ENCODE measurements at regions not wholly inside any gene's neighbourhood (a gene's known extent, or its start where the extent isn't known, plus 50 kb on each side); places are given as distances from the start of the nearest gene placed in this dataset.
A peak's percentile ranks its signal among the peaks of the same experiment; 100 is the strongest.

- peak; percentile 12 for DNase-seq (ENCODE audit: low spot score)
Observed at GRCh38 chr9:23438299-23438907, 387.6 kb downstream of the ELAVL2 start.

GRCh38 chr9:23441275-23441674 is 384.8 kb downstream of the ELAVL2 start:
- no peak for DNase-seq (ENCODE audit: low spot score)

- no peak for DNase-seq (ENCODE audit: low spot score)
Observed at GRCh38 chr9:23444658-23445057, 381.4 kb downstream of the ELAVL2 start.

DNA sequence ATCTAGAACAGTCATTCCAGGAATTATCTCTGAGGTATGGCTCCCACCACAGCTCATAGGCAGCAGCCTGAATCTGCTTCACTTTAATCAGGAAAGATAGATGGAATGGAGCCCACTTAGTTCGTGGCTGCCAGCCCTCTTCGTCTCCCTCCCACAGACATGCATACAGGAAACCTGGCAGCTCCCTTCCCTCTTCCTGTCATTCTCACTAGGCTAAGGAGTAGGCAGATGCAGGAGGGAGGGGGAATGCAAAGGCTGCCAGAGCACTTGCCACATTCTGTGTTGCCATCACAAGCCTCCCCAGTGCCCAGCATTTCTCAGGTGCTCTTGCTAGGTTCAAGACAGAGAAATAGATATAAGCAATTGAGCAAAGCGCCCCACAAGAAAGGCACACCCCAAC is 378.9 kb downstream of the ELAVL2 start:
- no peak for DNase-seq (ENCODE audit: low spot score)

GRCh38 chr9:23447944-23448343 is 378.1 kb downstream of the ELAVL2 start:
- DNase-seq (ENCODE audit: low spot score), result no peak

DNA sequence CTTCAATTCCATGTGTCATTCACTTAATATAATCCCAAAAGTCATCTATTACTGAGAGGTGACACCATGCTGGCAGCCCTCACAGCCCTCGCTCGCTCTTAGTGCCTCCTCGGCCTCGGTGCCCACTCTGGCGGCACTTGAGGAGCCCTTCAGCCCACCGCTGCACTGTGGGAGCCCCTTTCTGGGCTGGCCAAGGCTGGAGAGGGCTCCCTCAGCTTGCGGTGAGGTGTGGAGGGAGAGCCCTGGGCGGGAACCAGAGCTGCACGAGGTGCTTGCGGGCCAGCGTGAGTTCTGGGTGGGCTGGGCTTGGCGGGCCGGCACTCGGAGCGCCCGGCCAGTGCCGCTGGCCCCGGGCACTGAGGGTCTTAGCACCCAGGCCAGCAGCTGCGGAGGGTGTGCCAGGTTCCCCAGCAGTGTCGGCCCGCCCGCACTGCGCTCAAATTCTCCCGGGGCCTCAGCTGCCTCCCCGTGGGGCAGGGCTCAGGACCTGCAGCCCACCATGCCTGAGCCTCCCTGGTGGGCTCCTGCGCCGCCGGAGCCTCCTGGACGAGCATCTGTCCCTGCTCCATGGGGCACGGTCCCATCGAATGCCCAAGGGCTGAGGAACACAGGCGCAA is 374.1 kb downstream of the ELAVL2 start:
- no peak for DNase-seq (ENCODE audit: low spot score)

DNA sequence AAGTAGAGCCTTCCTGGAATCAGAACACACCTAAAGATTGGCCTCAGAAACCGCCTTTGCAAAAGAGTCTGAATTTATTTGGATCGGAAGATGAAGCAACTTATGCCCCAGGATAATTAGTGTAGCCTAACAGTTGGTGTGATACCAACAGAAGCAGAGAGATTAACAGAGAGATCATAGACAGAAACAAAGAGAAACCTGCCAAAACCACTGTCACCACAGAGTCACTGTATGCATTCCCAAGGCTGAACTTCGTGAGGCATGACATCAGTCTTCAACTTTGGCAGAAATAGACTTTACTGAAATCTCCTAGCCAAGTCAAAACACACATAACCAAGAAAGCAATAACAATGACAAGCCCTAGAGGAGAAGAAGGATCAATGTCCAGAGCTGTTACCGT is 361.8 kb downstream of the ELAVL2 start:
- DNase-seq (ENCODE audit: low spot score), result no peak

DNA sequence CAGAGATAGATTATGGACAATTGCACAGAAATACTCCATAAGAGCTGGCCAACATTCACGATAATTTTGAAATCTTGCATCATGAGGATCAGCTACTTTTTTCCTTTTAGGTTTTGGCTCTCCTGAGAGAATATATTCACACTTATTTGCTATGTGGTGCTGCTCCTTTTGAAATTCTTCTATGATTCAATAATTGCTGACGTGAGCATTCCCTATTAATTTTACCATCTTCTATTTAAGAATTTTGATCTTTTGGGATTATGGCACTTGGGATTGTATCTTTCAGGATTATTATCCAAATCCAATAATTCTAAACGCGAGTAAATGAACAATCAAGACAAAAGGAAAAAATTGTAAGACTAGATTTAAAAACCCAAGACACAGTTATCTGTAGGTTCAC is 358.8 kb downstream of the ELAVL2 start:
- no peak for DNase-seq (ENCODE audit: low spot score)

GRCh38 chr9:23477908-23478307 is 348.1 kb downstream of the ELAVL2 start:
- no peak for DNase-seq (ENCODE audit: low spot score)

GRCh38 chr9:23483566-23483965 is 342.5 kb downstream of the ELAVL2 start:
- no peak for DNase-seq (ENCODE audit: low spot score)

GRCh38 chr9:23492126-23493002 is 333.7 kb downstream of the ELAVL2 start:
- DNase-seq (ENCODE audit: low spot score), result peak; percentile 79

DNA sequence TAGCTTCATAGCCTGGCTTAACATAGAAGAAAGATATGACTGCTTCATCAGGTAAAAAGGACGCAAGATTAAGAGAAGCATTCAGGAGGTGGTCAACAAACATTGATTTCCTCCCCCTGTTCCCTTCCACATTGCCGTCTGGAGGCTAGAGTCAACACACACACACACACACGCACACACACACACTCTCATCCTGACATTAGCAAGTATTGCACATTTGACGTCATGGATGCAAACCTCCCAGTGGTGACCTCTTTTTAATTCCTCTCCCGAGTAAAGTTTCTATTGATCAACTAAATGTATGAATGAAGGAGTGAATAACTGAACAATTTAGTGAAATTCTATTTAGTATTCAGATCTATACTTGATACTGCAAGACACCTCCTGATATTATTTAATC is 332.8 kb downstream of the ELAVL2 start:
- no peak for DNase-seq (ENCODE audit: low spot score)

GRCh38 chr9:23496489-23497136 is 329.4 kb downstream of the ELAVL2 start:
- DNase-seq (ENCODE audit: low spot score), result no peak

DNA sequence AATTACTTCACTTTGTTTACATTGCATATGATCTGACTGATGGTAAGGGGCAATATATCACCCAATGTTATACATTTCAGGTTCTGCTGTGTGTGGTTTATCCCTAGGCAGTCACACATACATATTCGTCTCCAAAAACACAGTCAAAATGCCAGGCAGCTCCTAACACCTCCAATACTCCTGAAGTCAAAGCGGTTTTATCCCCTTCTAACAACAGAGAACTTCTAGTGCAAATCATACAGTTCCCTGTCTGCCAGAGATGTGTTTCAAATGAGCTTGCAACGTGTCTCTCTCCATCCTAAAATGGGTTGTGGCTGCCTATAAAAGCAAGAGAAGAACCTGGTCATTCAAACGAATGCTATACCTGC is 328.9 kb downstream of the ELAVL2 start:
- no peak for DNase-seq (ENCODE audit: low spot score)

DNA sequence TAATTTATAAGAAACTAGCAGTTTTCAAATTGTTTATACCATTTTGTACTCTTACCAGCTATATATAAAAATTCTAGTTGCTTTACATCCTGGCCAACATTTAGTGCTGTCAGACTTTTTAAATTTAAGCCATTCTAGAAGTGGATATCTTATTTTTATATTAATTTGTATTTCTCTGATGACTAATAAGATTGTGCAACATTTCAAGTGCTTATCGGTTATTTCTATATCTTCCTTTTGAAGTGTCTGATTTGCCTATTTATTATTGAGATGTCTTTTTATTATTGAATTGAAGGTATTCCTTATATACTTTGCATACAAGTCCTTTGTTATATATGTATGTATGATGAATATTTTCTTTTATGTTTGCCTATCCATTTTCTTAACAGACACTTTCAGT is 324.0 kb downstream of the ELAVL2 start:
- DNase-seq (ENCODE audit: low spot score), result no peak

- DNase-seq (ENCODE audit: low spot score), result no peak
Observed at GRCh38 chr9:23522952-23523351, 303.1 kb downstream of the ELAVL2 start.

- no peak for DNase-seq (ENCODE audit: low spot score)
Observed at GRCh38 chr9:23524607-23525155, 301.4 kb downstream of the ELAVL2 start.

GRCh38 chr9:23526806-23527205 is 299.2 kb downstream of the ELAVL2 start:
- DNase-seq (ENCODE audit: low spot score), result peak; percentile 10

DNA sequence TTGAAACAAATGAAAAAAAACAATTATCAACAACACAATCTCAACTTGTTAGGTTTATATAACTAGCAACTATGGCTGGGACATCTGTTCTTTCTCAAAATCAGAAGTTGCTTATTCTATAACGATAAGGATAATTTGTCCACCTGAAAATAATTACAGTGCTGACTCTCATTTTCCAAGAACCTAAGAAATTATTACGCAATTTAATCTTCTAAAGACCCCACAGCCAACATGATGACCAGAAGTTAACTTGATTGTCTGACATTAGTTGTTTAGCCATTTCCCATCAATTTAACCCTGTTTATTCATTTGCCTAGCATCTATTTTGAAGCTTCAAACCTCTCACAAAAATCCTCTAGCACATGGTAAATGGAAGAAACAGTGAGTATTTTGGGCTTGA is 293.8 kb downstream of the ELAVL2 start:
- DNase-seq (ENCODE audit: low spot score), result no peak

GRCh38 chr9:23537192-23538066 is 288.6 kb downstream of the ELAVL2 start:
- no peak for DNase-seq (ENCODE audit: low spot score)

DNA sequence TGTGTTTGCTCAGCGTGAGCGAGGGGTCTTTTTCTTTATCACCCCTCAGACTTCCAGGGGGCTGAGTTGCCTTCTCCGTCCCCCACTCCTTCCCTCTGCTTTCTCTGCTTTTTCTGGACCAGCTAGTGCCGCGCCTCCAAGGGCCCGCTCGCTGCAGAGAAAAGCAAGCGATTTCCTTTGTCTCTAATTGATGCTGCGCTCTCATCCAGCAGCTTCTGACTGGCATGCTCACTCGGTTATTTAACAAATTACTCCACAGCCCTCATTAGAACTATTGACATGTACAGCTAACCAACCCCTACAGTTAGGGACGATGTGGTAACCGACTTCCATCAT is 288.0 kb downstream of the ELAVL2 start:
- DNase-seq (ENCODE audit: low spot score), result no peak

Measured in kidney tubule cell (primary cell).